GM12873 (cell line): ENCODE measurements at regions not wholly inside any gene's neighbourhood (a gene's known extent, or its start where the extent isn't known, plus 50 kb on each side); places are given as distances from the start of the nearest gene placed in this dataset.

ENCODE experiments used
- TF ChIP-seq, protein P1 (sequence below): IDR thresholded peaks from 2 replicates; pipeline ENCODE4 v1.5.1; 2012; ENCODE audit warnings: low read depth, mild to moderate bottlenecking, moderate library complexity, low read length, control low read depth; ENCODE audit not compliant: insufficient read depth; ENCODE audit errors: missing control alignments

DNA sequence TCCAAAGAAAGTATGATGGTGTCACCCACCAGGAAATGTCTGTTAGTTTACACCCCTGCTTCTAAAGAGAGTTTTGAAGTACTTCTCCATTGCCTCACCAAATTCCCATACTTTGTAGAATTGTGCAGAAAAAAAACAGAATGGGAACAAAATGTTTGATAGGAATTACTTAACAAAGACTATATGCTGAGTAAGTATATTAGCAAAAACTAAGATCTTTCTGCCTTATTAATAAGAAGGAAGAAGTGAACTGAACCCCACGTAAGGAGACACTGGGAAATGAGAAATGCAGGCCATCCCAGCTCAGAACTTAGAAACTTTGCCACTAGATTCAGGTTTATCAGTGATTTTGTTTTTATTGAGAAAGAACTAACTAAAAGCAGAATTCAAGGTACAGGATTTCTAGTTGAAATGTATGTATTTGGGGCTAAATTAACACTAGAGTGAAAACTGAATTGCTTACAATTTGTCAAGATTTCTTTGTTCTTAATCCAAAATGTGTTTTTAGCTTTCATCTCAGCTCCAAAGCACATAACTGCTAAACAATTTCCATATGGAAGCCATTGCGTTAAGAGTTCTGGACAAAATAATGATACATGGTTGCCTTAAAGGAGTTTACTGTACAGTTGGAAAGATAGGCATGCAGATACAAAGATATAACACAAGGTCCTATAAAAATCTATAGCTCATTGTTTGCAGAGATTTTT lies 102.7 kb upstream of the BMP5 start:
- TF ChIP-seq, protein P1, sequence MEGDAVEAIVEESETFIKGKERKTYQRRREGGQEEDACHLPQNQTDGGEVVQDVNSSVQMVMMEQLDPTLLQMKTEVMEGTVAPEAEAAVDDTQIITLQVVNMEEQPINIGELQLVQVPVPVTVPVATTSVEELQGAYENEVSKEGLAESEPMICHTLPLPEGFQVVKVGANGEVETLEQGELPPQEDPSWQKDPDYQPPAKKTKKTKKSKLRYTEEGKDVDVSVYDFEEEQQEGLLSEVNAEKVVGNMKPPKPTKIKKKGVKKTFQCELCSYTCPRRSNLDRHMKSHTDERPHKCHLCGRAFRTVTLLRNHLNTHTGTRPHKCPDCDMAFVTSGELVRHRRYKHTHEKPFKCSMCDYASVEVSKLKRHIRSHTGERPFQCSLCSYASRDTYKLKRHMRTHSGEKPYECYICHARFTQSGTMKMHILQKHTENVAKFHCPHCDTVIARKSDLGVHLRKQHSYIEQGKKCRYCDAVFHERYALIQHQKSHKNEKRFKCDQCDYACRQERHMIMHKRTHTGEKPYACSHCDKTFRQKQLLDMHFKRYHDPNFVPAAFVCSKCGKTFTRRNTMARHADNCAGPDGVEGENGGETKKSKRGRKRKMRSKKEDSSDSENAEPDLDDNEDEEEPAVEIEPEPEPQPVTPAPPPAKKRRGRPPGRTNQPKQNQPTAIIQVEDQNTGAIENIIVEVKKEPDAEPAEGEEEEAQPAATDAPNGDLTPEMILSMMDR, result no peak

- TF ChIP-seq, protein P1, result no peak
These were observed 99.3 kb upstream of the BMP5 start for GRCh38 chr6:55974688-55975087.

DNA sequence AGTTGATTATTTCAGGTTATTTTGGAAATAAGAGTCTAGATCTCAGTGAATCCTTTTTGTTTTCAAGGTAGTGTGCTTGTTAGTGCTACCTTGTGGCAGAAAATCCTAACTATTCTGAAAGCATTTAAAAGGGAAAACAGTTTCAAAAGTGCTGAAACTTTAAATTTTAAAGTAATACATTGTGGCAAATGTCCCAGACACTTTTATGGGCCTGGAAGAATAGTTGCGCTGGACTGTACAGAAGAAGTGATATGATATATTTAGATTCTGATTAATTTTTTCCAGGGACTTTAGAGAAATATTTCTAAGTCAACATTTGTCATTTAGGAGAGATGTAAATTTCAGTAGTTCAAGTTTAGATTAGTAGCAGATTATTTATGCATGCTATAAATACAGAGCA lies 96.7 kb upstream of the BMP5 start:
- TF ChIP-seq, protein P1, result no peak

- TF ChIP-seq, protein P1, result no peak
These were observed 94.1 kb upstream of the BMP5 start for GRCh38 chr6:55969526-55969925.

GRCh38 chr6:55968926-55969325 lies 93.5 kb upstream of the BMP5 start:
- TF ChIP-seq, protein P1, result no peak

- TF ChIP-seq, protein P1, result no peak
These were observed 88.7 kb upstream of the BMP5 start for GRCh38 chr6:55964136-55964535.

GRCh38 chr6:55963301-55963700 lies 87.9 kb upstream of the BMP5 start:
- TF ChIP-seq, protein P1, result peak; percentile 48
